ENCODE measurements at regions not wholly inside any gene's neighbourhood (a gene's known extent, or its start where the extent isn't known, plus 50 kb on each side); places are given as distances from the start of the nearest gene placed in this dataset.
A peak's percentile ranks its signal among the peaks of the same experiment; 100 is the strongest.
"Not testable (repeated sequence)": the region's sequence is repeated elsewhere in the genome, so short reads cannot be mapped to it uniquely, and the experiment has no call there.

GRCh38 chr4:27407616-27408015, 547.0 kb downstream of the STIM2 start:
- DNase-seq (ENCODE audit: low read depth): no peak
- no peak for TF ChIP-seq CTCF (IDR thresholded peaks at IDR 0.05; ENCODE audit: insufficient read depth, low read depth, low read length)
- no peak overlapping the region for H3K4me3 ChIP-seq (ENCODE audit: low read depth, low read length)

GRCh38 chr4:27412613-27413012, 552.0 kb downstream of the STIM2 start:
- DNase-seq (ENCODE audit: low read depth): no peak
- TF ChIP-seq CTCF (IDR thresholded peaks at IDR 0.05; ENCODE audit: insufficient read depth, low read depth, low read length): no peak
- H3K4me3 ChIP-seq (ENCODE audit: low read depth, low read length): no peak overlapping the region

GRCh38 chr4:27414887-27415731, 554.5 kb downstream of the STIM2 start:
- no peak for TF ChIP-seq CTCF (IDR thresholded peaks at IDR 0.05; ENCODE audit: insufficient read depth, low read depth, low read length)
- H3K4me3 ChIP-seq (ENCODE audit: low read depth, low read length): no peak overlapping the region
- DNase-seq (ENCODE audit: low read depth): peak; percentile 23

- DNase-seq (ENCODE audit: low read depth): no peak
- TF ChIP-seq CTCF (IDR thresholded peaks at IDR 0.05; ENCODE audit: insufficient read depth, low read depth, low read length): no peak
- no peak overlapping the region for H3K4me3 ChIP-seq (ENCODE audit: low read depth, low read length)
Observed at GRCh38 chr4:27428661-27429060, 568.0 kb downstream of the STIM2 start.

- no peak for TF ChIP-seq CTCF (IDR thresholded peaks at IDR 0.05; ENCODE audit: insufficient read depth, low read depth, low read length)
- no peak overlapping the region for H3K4me3 ChIP-seq (ENCODE audit: low read depth, low read length)
- peak; percentile 16 for DNase-seq (ENCODE audit: low read depth)
Observed at GRCh38 chr4:27429364-27429871, 568.8 kb downstream of the STIM2 start.

GRCh38 chr4:27442146-27442545, 581.5 kb downstream of the STIM2 start:
- no peak for TF ChIP-seq CTCF (IDR thresholded peaks at IDR 0.05; ENCODE audit: insufficient read depth, low read depth, low read length)
- no peak for DNase-seq (ENCODE audit: low read depth)
- no peak overlapping the region for H3K4me3 ChIP-seq (ENCODE audit: low read depth, low read length)

- H3K4me3 ChIP-seq (ENCODE audit: low read depth, low read length); DNase-seq (ENCODE audit: low read depth): not testable (repeated sequence)
Observed at GRCh38 chr4:27442661-27443060, 582.0 kb downstream of the STIM2 start.
